Ovary (tissue), 7 donors: ENCODE measurements at regions not wholly inside any gene's neighbourhood (a gene's known extent, or its start where the extent isn't known, plus 50 kb on each side); places are given as distances from the start of the nearest gene placed in this dataset.

Experiments used
- DNase-seq, 5 donors: peaks; one replicate each; pipeline ENCODE4 v3.0.0-alpha.2; 2019 to 2020
- H3K27ac ChIP-seq, 2 donors: fragments of 200-600 bp; one replicate each; pipeline versions ENCODE4 v1.5.1 to v1.8.0; 2019 to 2022
- H3K27me3 ChIP-seq: fragments of 200-600 bp; one replicate; pipeline ENCODE4 v1.8.0; 2022
- H3K36me3 ChIP-seq: fragments of 200-600 bp; sonication (generic); one replicate; pipeline ENCODE4 v1.5.1; 2019
- H3K4me1 ChIP-seq: one replicate; pipeline ENCODE4 v1.8.1; 2013; ENCODE audit warnings: mild to moderate bottlenecking, moderate library complexity; ENCODE audit not compliant: insufficient read depth
- H3K4me3 ChIP-seq: fragments of 200-600 bp; sonication (generic); one replicate; pipeline ENCODE4 v1.5.1; 2017
- H3K9me3 ChIP-seq, 2 donors: fragments of 200-600 bp in 1 of 2; sonication (generic) in 1 of 2; one replicate each; pipeline versions ENCODE4 v1.5.1 to v1.8.1; 2013 to 2019; ENCODE audit warnings: mild to moderate bottlenecking in 1 of 2, moderate library complexity in 1 of 2
- CTCF ChIP-seq, 3 donors: fragments of 450-650 bp in 2 of 3; fragments of 200-600 bp in 1 of 3; IDR thresholded peaks; one replicate each; pipeline versions ENCODE4 v1.5.1 to v1.8.0; 2016 to 2022; ENCODE audit warnings: antibody characterized with exemption in 3 of 3, mild to moderate bottlenecking in 1 of 3
- EP300 ChIP-seq: sonication (generic); formaldehyde crosslinking; IDR thresholded peaks from one replicate; pipeline ENCODE4 v1.6.1; 2017; ENCODE audit warnings: antibody characterized with exemption
- POLR2A ChIP-seq: fragments of 450-650 bp; IDR thresholded peaks from one replicate; pipeline ENCODE4 v1.6.1; 2017; ENCODE audit warnings: antibody characterized with exemption, mild to moderate bottlenecking, moderate library complexity
- WGBS, 3 donors: extraction: QIAGEN DNeasy Blood & Tissue Kit in 1 of 3; methylation state at CpG; one replicate each; pipeline versions ENCODE4 v1.1.5 to v1.1.7; 2013 to 2017; 5-methylcytosine and 5-hydroxymethylcytosine counted together
- intact Hi-C, 4 donors: fragments of 100-400 bp; cut with DNase I; formaldehyde crosslinking; loops; one replicate each; pipeline versions ENCODE4 v1.11.0 to v1.15.1; 2022 to 2023
- donor health status: DM: no; HTN: no; CAD: no; lungs with moderate emphysema.
- donor health status: DM: no; HTN: no; CAD: no.
- donor health status: Bipolar disorder and iron deficiency.
- donor health status: DM: no; HTN: no; CAD: no.
- donor health status: DM: yes; HTN: yes; CAD: no.

- no peak for DNase-seq
- Histone ChIP-seq H3K9me3 (no peaks in the 10 kb centered on the region), H3K27ac (no peak overlapping the region), H3K4me1 (no peaks in the 10 kb centered on the region), H3K36me3 (no peaks in the 10 kb centered on the region), H3K27me3 (no peaks in the 10 kb centered on the region), H3K4me3 (no peak overlapping the region)
- TF ChIP-seq POLR2A (no peak), CTCF (IDR thresholded peaks at IDR 0.05) (no peak), EP300 (no peak)
- WGBS, 3 donors, result 80 to 90% (median 87%) methylated on average over 2 of the region's 2 CpGs
- intact Hi-C loops, result no loop called here
Measured at GRCh38 chr4:180966312-180966711, 1276.9 kb upstream of the TENM3 start.

- WGBS, 3 donors, result 81 to 82% (median 81%) methylated on average over 3 of the region's 3 CpGs
- Histone ChIP-seq H3K4me1 (no peaks in the 10 kb centered on the region), H3K36me3 (no peaks in the 10 kb centered on the region), H3K4me3 (no peak overlapping the region), H3K27ac (no peak overlapping the region), H3K27me3 (no peaks in the 10 kb centered on the region), H3K9me3 (no peaks in the 10 kb centered on the region)
- DNase-seq, result no peak
- TF ChIP-seq CTCF (IDR thresholded peaks at IDR 0.05) (no peak), POLR2A (no peak), EP300 (no peak)
- intact Hi-C loops, result no loop called here
Measured at GRCh38 chr4:180967936-180968335, 1275.3 kb upstream of the TENM3 start.

GRCh38 chr4:180973894-180974293, 1269.3 kb upstream of the TENM3 start:
- no peak for TF ChIP-seq POLR2A
- no peak for TF ChIP-seq CTCF (IDR thresholded peaks at IDR 0.05)
- no peak for TF ChIP-seq EP300
- intact Hi-C loops, result no loop called here
- DNase-seq, result no peak
- Histone ChIP-seq H3K27me3 (no peaks in the 10 kb centered on the region), H3K4me1 (no peaks in the 10 kb centered on the region), H3K27ac (no peak overlapping the region), H3K9me3 (no peaks in the 10 kb centered on the region), H3K36me3 (no peaks in the 10 kb centered on the region), H3K4me3 (no peak overlapping the region)
- 85% methylated on average over 4 of the region's 4 CpGs for WGBS, 3 donors

GRCh38 chr4:180990931-180991330, 1252.3 kb upstream of the TENM3 start:
- no peak for TF ChIP-seq EP300
- no peak for TF ChIP-seq POLR2A
- TF ChIP-seq CTCF (IDR thresholded peaks at IDR 0.05), result no peak
- DNase-seq, result no peak
- no peaks in the 10 kb centered on the region for H3K9me3 ChIP-seq
- no peaks in the 10 kb centered on the region for H3K27me3 ChIP-seq
- no peaks in the 10 kb centered on the region for H3K36me3 ChIP-seq
- no peaks in the 10 kb centered on the region for H3K4me1 ChIP-seq
- WGBS, 3 donors, result 83 to 91% (median 91%) methylated on average over 3 of the region's 3 CpGs
- no peak overlapping the region for H3K27ac ChIP-seq
- H3K4me3 ChIP-seq, result no peak overlapping the region
- intact Hi-C loops, result no loop called here
